A549 (cell line): ENCODE measurements at regions not wholly inside any gene's neighbourhood (a gene's known extent, or its start where the extent isn't known, plus 50 kb on each side); places are given as distances from the start of the nearest gene placed in this dataset.

Source experiments
- ATAC-seq, 2 experiments: fragments of 200-7000 bp in 1 of 2; fragments of >200 bp in 1 of 2; cut with Nextera tagmentation in 1 of 2; cut with Tn5 transposase in 1 of 2; 3 replicates each; pipeline versions ENCODE4 v1.8.0 to v1.9.1; 2018 to 2020; ENCODE audit warnings: mild to moderate bottlenecking in 1 of 2, moderate library complexity in 1 of 2
- CTCF ChIA-PET: fragments of 300-600 bp; sonication (Branson Sonifier 250); formaldehyde crosslinking; extraction: SDS; loops from one replicate; lab custom pipeline; 2021; ENCODE audit warnings: antibody characterized with exemption, inconsistent platforms; lab: Yijun Ruan, JAX
- POLR2A ChIA-PET: fragments of 350-600 bp; formaldehyde crosslinking; extraction: SDS; loops from one replicate; lab custom pipeline; 2021; ENCODE audit warnings: antibody characterized with exemption, inconsistent platforms; lab: Yijun Ruan, JAX
- DNase-seq, 2 experiments: peaks; one replicate each; pipeline versions ENCODE4 v3.0.0 to v3.0.0-alpha.2; 2011 to 2016; ENCODE audit warnings: low read depth in 1 of 2, low spot score in 1 of 2
- FAIRE-seq: peaks from 2 replicates; lab custom pipeline; 2011; peaks lifted over from hg19 to GRCh38; lab: Jason Lieb, UNC
- H3K27ac ChIP-seq, 2 experiments: fragments of >200 bp; sonication (Bioruptor Twin); formaldehyde crosslinking; 3 replicates each; pipeline ENCODE4 v1.5.1; 2016 to 2017
- H3K4me1 ChIP-seq: fragments of >200 bp; sonication (Bioruptor Twin); formaldehyde crosslinking; 3 replicates; pipeline ENCODE4 v1.6.1; 2016
- H3K4me2 ChIP-seq: fragments of >200 bp; sonication (Bioruptor Twin); formaldehyde crosslinking; 3 replicates; pipeline ENCODE4 v1.6.1; 2016
- H3K4me3 ChIP-seq: fragments of >200 bp; sonication (Bioruptor Twin); formaldehyde crosslinking; 3 replicates; pipeline ENCODE4 v1.5.1; 2016
- H3K9me3 ChIP-seq: fragments of >200 bp; sonication (Bioruptor Twin); formaldehyde crosslinking; 3 replicates; pipeline ENCODE4 v1.6.1; 2016
- ATOH8 ChIP-seq: fragments of 250-450 bp; sonication (Bioruptor Pico); IDR thresholded peaks from 2 replicates; pipeline ENCODE4 v1.5.0; 2020; ENCODE audit warnings: low read depth, mild to moderate bottlenecking, moderate library complexity
- BCL3 ChIP-seq: fragments of >200 bp; sonication (Bioruptor Twin); formaldehyde crosslinking; IDR thresholded peaks from 3 replicates; pipeline ENCODE4 v1.6.1; 2016
- CBX2 ChIP-seq: fragments of 200-600 bp; sonication (generic); IDR thresholded peaks from 2 replicates; pipeline ENCODE4 v1.6.1; 2016; ENCODE audit warnings: low read depth, mild to moderate bottlenecking, borderline replicate concordance
- CHD2 ChIP-seq: fragments of 150-350 bp; IDR thresholded peaks from 2 replicates; pipeline ENCODE4 v1.6.1; 2014; ENCODE audit warnings: low read length; ENCODE audit not compliant: partially characterized antibody
- CTCF ChIP-seq: fragments of >200 bp; sonication (Bioruptor Twin); formaldehyde crosslinking; IDR thresholded peaks from 3 replicates; pipeline ENCODE4 v1.5.1; 2016
- E2F6 ChIP-seq: IDR thresholded peaks from 2 replicates; pipeline ENCODE4 v1.6.1; 2012; ENCODE audit warnings: low read depth, borderline replicate concordance
- EHF ChIP-seq: fragments of 250-450 bp; sonication (Bioruptor Pico); IDR thresholded peaks from 2 replicates; pipeline ENCODE4 v1.5.0; 2020; ENCODE audit warnings: mild to moderate bottlenecking
- EHMT2 ChIP-seq: fragments of 200-600 bp; sonication (generic); IDR thresholded peaks from 2 replicates; pipeline ENCODE4 v1.6.1; 2016; ENCODE audit warnings: antibody characterized with exemption, low read depth, mild to moderate bottlenecking, moderate library complexity
- EP300 ChIP-seq, 2 experiments: fragments of >200 bp; sonication (Bioruptor Twin); formaldehyde crosslinking; IDR thresholded peaks; 2 replicates in 1 of 2; 3 replicates in 1 of 2; pipeline ENCODE4 v1.6.1; 2016 to 2017
- ESRRA ChIP-seq: fragments of 150-350 bp; IDR thresholded peaks from 2 replicates; pipeline ENCODE4 v1.6.1; 2014; ENCODE audit warnings: mild to moderate bottlenecking, low read length, borderline replicate concordance
- FOSB ChIP-seq: fragments of 250-450 bp; sonication (Bioruptor Pico); IDR thresholded peaks from 2 replicates; pipeline ENCODE4 v1.5.0; 2020; ENCODE audit warnings: mild to moderate bottlenecking, moderate library complexity
- FOXS1 ChIP-seq: fragments of 250-450 bp; sonication (Bioruptor Pico); IDR thresholded peaks from 2 replicates; pipeline ENCODE4 v1.5.0; 2020; ENCODE audit warnings: mild to moderate bottlenecking, moderate library complexity
- HMGXB4 ChIP-seq: fragments of 250-450 bp; sonication (Bioruptor Pico); IDR thresholded peaks from 2 replicates; pipeline ENCODE4 v1.5.0; 2021; ENCODE audit warnings: mild to moderate bottlenecking, moderate library complexity, borderline replicate concordance
- HOXA7 ChIP-seq: fragments of 250-450 bp; sonication (Bioruptor Pico); IDR thresholded peaks from 2 replicates; pipeline ENCODE4 v1.5.0; 2020; ENCODE audit warnings: mild to moderate bottlenecking, moderate library complexity
- HOXB5 ChIP-seq: fragments of 250-450 bp; sonication (Bioruptor Pico); IDR thresholded peaks from 2 replicates; pipeline ENCODE4 v1.5.0; 2020; ENCODE audit warnings: mild to moderate bottlenecking, moderate library complexity
- JUN ChIP-seq, 2 experiments: fragments of >200 bp; sonication (Bioruptor Twin); formaldehyde crosslinking; IDR thresholded peaks; 2 replicates in 1 of 2; 3 replicates in 1 of 2; pipeline ENCODE4 v1.6.1; 2016 to 2017
- JUNB ChIP-seq: fragments of >200 bp; sonication (Bioruptor Twin); formaldehyde crosslinking; IDR thresholded peaks from 2 replicates; pipeline ENCODE4 v1.6.1; 2016
- KDM1A ChIP-seq: fragments of 200-600 bp; sonication (generic); IDR thresholded peaks from 2 replicates; pipeline ENCODE4 v1.6.1; 2016; ENCODE audit warnings: low read depth, mild to moderate bottlenecking
- MAFK ChIP-seq: fragments of 450-650 bp; IDR thresholded peaks from 2 replicates; pipeline ENCODE4 v1.6.1; 2014; ENCODE audit not compliant: partially characterized antibody
- MYC ChIP-seq: IDR thresholded peaks from 2 replicates; pipeline ENCODE4 v1.6.1; 2012; ENCODE audit warnings: mild to moderate bottlenecking, inconsistent platforms, low read length, improper control_type of control experiment, borderline replicate concordance
- NPAS2 ChIP-seq: fragments of 250-450 bp; sonication (Bioruptor Pico); IDR thresholded peaks from 2 replicates; pipeline ENCODE4 v1.8.0; 2022; ENCODE audit warnings: mild to moderate bottlenecking, moderate library complexity, borderline replicate concordance
- PBX3 ChIP-seq: IDR thresholded peaks from 2 replicates; pipeline ENCODE4 v1.6.1; 2012
- PHF8 ChIP-seq: fragments of 200-600 bp; sonication (generic); IDR thresholded peaks from 2 replicates; pipeline ENCODE4 v1.6.1; 2016; ENCODE audit warnings: low read depth, mild to moderate bottlenecking, antibody characterized with exemption, moderate library complexity, borderline replicate concordance
- POLR2AphosphoS2 ChIP-seq: conservative IDR thresholded peaks from 2 replicates; pipeline ENCODE4 v1.6.1; 2012; ENCODE audit warnings: low read length, improper control_type of control experiment, inconsistent platforms
- RCOR1 ChIP-seq: fragments of 150-350 bp; IDR thresholded peaks from 2 replicates; pipeline ENCODE4 v1.6.1; 2014; ENCODE audit warnings: antibody characterized with exemption, low read length, low read depth
- RFX5 ChIP-seq: fragments of 450-650 bp; IDR thresholded peaks from 2 replicates; pipeline ENCODE4 v1.7.1; 2014; ENCODE audit warnings: antibody characterized with exemption, mild to moderate bottlenecking, moderate library complexity
- SMC3 ChIP-seq: fragments of >200 bp; sonication (Bioruptor Twin); formaldehyde crosslinking; IDR thresholded peaks from 3 replicates; pipeline ENCODE4 v1.6.1; 2018; ENCODE audit warnings: inconsistent platforms
- USF2 ChIP-seq: fragments of 450-650 bp; IDR thresholded peaks from 2 replicates; pipeline ENCODE4 v1.6.1; 2014; ENCODE audit warnings: antibody characterized with exemption
- ZC3H11A ChIP-seq: fragments of 450-650 bp; IDR thresholded peaks from 2 replicates; pipeline ENCODE4 v1.6.1; 2014; ENCODE audit warnings: antibody characterized with exemption, mild to moderate bottlenecking
- ZSCAN20 ChIP-seq: fragments of 250-450 bp; sonication (Bioruptor Pico); IDR thresholded peaks from 2 replicates; pipeline ENCODE4 v1.8.0; 2022; ENCODE audit warnings: mild to moderate bottlenecking, moderate library complexity
- WGBS: methylation state at CpG from one replicate; pipeline ENCODE4 v1.1.6; 2017; ENCODE audit errors: missing lambda C conversion rate; 5-methylcytosine and 5-hydroxymethylcytosine counted together

GRCh38 chrX:109312757-109313156 is 169.1 kb downstream of the GUCY2F start:
- Histone ChIP-seq H3K4me2 (no peak overlapping the region), H3K4me1 (no peaks in the 10 kb centered on the region), H3K4me3 (no peak overlapping the region), H3K9me3 (no peaks in the 10 kb centered on the region), H3K27ac (no peak overlapping the region)
- 6% methylated on average over 3 of the region's 3 CpGs for WGBS
- FAIRE-seq (no peak), DNase-seq (no peak), ATAC-seq (no peak)
- no peak for TF ChIP-seq CBX2
- no peak for TF ChIP-seq HOXB5 (CRISPR knock-in tag)
- no peak for TF ChIP-seq USF2
- TF ChIP-seq PBX3: no peak
- no peak for TF ChIP-seq NPAS2
- TF ChIP-seq EHF: no peak
- TF ChIP-seq HOXA7 (CRISPR knock-in tag): no peak
- TF ChIP-seq MAFK: no peak
- TF ChIP-seq E2F6: no peak
- no peak for TF ChIP-seq ATOH8 (CRISPR knock-in tag)
- TF ChIP-seq ESRRA: no peak
- TF ChIP-seq JUNB: no peak
- TF ChIP-seq PHF8: no peak
- TF ChIP-seq EP300 (IDR thresholded peaks at IDR 0.05): no peak
- TF ChIP-seq HMGXB4 (CRISPR knock-in tag): no peak
- ChIA-PET CTCF (no interaction called here), POLR2A (no interaction called here)

GRCh38 chrX:109310031-109310430 is 171.9 kb downstream of the GUCY2F start:
- Histone ChIP-seq H3K4me1 (no peaks in the 10 kb centered on the region), H3K9me3 (no peaks in the 10 kb centered on the region), H3K4me3 (no peak overlapping the region), H3K4me2 (no peak overlapping the region), H3K27ac (no peak overlapping the region)
- no peak for DNase-seq
- CTCF ChIA-PET: no interaction called here
- POLR2A ChIA-PET: no interaction called here
- WGBS: 0% methylated on average over 2 of the region's 8 CpGs
- no peak for FAIRE-seq
- no peak for ATAC-seq
- no peak for TF ChIP-seq BCL3
- TF ChIP-seq EHMT2: no peak
- TF ChIP-seq ZC3H11A: no peak
- TF ChIP-seq JUNB: no peak
- TF ChIP-seq E2F6: no peak
- TF ChIP-seq POLR2AphosphoS2: no peak
- TF ChIP-seq FOSB (CRISPR knock-in tag): no peak
- no peak for TF ChIP-seq CTCF
- no peak for TF ChIP-seq KDM1A
- no peak for TF ChIP-seq SMC3
- no peak for TF ChIP-seq CHD2
- TF ChIP-seq RFX5: no peak
- TF ChIP-seq FOXS1: no peak
- no peak for TF ChIP-seq MYC
- no peak for TF ChIP-seq CBX2
- no peak for TF ChIP-seq RCOR1
- TF ChIP-seq ZSCAN20 (CRISPR knock-in tag): no peak
- TF ChIP-seq JUN (IDR thresholded peaks at IDR 0.05): no peak
- no peak for TF ChIP-seq HOXB5 (CRISPR knock-in tag)
